CD4-positive, alpha-beta memory T cell (primary cell): ENCODE measurements at regions not wholly inside any gene's neighbourhood (a gene's known extent, or its start where the extent isn't known, plus 50 kb on each side); places are given as distances from the start of the nearest gene placed in this dataset.
"Not testable (repeated sequence)": the region's sequence is repeated elsewhere in the genome, so short reads cannot be mapped to it uniquely, and the experiment has no call there.

ENCODE experiments used
- CTCF ChIA-PET: fragments of 350-600 bp; sonication (Branson Sonifier 250); formaldehyde crosslinking; loops from one replicate; lab custom pipeline; 2021; ENCODE audit warnings: inconsistent platforms; ENCODE audit not compliant: partially characterized antibody; lab: Charles Lee
- POLR2A ChIA-PET: fragments of 350-600 bp; sonication (Branson Sonifier 250); formaldehyde crosslinking; loops from one replicate; lab custom pipeline; 2021; ENCODE audit not compliant: partially characterized antibody; lab: Charles Lee
- DNase-seq, 5 donors: peaks; one replicate each; pipeline versions ENCODE4 v3.0.0 to v3.0.0-alpha.2; 2020 to 2022; ENCODE audit warnings: mixed read lengths in 1 of 5
- H3K27ac ChIP-seq: one replicate; pipeline ENCODE4 v1.7.0; 2013; ENCODE audit warnings: low read depth, low read length
- H3K27me3 ChIP-seq: 2 replicates; pipeline ENCODE4 v1.7.0; 2013; ENCODE audit warnings: mild to moderate bottlenecking, low read length, moderate library complexity; ENCODE audit not compliant: insufficient read depth
- H3K36me3 ChIP-seq: 2 replicates; pipeline ENCODE4 v1.7.0; 2013; ENCODE audit warnings: mild to moderate bottlenecking, low read length, moderate library complexity; ENCODE audit not compliant: insufficient read depth
- H3K4me1 ChIP-seq: 2 replicates; pipeline ENCODE4 v1.7.0; 2013; ENCODE audit warnings: mild to moderate bottlenecking, low read length, moderate library complexity; ENCODE audit not compliant: insufficient read depth
- H3K4me3 ChIP-seq, 2 donors: one replicate each; pipeline ENCODE4 v1.7.0; 2013; ENCODE audit warnings: low read length in 2 of 2, mild to moderate bottlenecking in 1 of 2
- H3K9me3 ChIP-seq, 2 donors: one replicate each; pipeline ENCODE4 v1.7.0; 2013; ENCODE audit warnings: low read length in 2 of 2, control low read depth in 1 of 2; ENCODE audit not compliant: control insufficient read depth in 1 of 2
- H3K27ac Mint-ChIP-seq, 7 donors: one replicate each; pipeline ENCODE4 v1.8.0; 2020 to 2021; ENCODE audit warnings: mixed read lengths in 7 of 7, mild to moderate bottlenecking in 6 of 7, inconsistent platforms in 3 of 7, moderate library complexity in 3 of 7
- H3K27me3 Mint-ChIP-seq, 2 donors: one replicate each; pipeline ENCODE4 v1.8.0; 2020 to 2021; ENCODE audit warnings: mixed read lengths in 2 of 2
- H3K36me3 Mint-ChIP-seq, 2 donors: one replicate each; pipeline ENCODE4 v1.8.0; 2020 to 2021; ENCODE audit warnings: mixed read lengths in 2 of 2, inconsistent platforms in 1 of 2, mild to moderate bottlenecking in 1 of 2
- H3K4me1 Mint-ChIP-seq, 4 donors: one replicate each; pipeline ENCODE4 v1.8.0; 2020 to 2021; ENCODE audit warnings: mixed read lengths in 4 of 4, mild to moderate bottlenecking in 1 of 4
- H3K4me3 Mint-ChIP-seq, 8 donors: one replicate each; pipeline ENCODE4 v1.8.0; 2020 to 2021; ENCODE audit warnings: mixed read lengths in 8 of 8, mild to moderate bottlenecking in 7 of 8, moderate library complexity in 6 of 8, inconsistent platforms in 3 of 8
- H3K9me3 Mint-ChIP-seq, 8 donors: one replicate each; pipeline ENCODE4 v1.8.0; 2020 to 2021; ENCODE audit warnings: mixed read lengths in 8 of 8, mild to moderate bottlenecking in 5 of 8, inconsistent platforms in 3 of 8, moderate library complexity in 1 of 8
- intact Hi-C: fragments of 100-400 bp; cut with micrococcal nuclease; formaldehyde crosslinking; loops from one replicate; pipeline ENCODE4 v1.15.1; 2023

GRCh38 chr17:52647411-52647810, 488.9 kb upstream of the CA10 start:
- intact Hi-C loops, result no loop called here
- Mint-ChIP-seq H3K4me1 (no peaks in the 10 kb centered on the region), H3K9me3 (peaks cover 0 to 5% (median under 1%) of the 10 kb centered on the region in 8 donors), H3K27ac (no peak overlapping the region), H3K4me3 (no peak overlapping the region), H3K36me3 (no peaks in the 10 kb centered on the region), H3K27me3 (no peaks in the 10 kb centered on the region)
- no peaks in the 10 kb centered on the region for H3K9me3 ChIP-seq
- ChIA-PET POLR2A (no interaction called here), CTCF (no interaction called here)
- no peaks in the 10 kb centered on the region for H3K4me1 ChIP-seq
- H3K27ac ChIP-seq, result no peak overlapping the region
- H3K4me3 ChIP-seq, result no peak overlapping the region
- no peaks in the 10 kb centered on the region for H3K27me3 ChIP-seq
- no peaks in the 10 kb centered on the region for H3K36me3 ChIP-seq
- no peak for DNase-seq

- no peaks in the 10 kb centered on the region for H3K9me3 ChIP-seq
- intact Hi-C loops, result no loop called here
- no peaks in the 10 kb centered on the region for H3K27me3 ChIP-seq
- H3K27me3 Mint-ChIP-seq, result no peaks in the 10 kb centered on the region
- H3K4me3 ChIP-seq, result no peak overlapping the region
- ChIA-PET POLR2A (no interaction called here), CTCF (no interaction called here)
- DNase-seq, result no peak
- no peaks in the 10 kb centered on the region for H3K36me3 Mint-ChIP-seq
- no peaks in the 10 kb centered on the region for H3K36me3 ChIP-seq
- H3K9me3 Mint-ChIP-seq, result peaks cover 0 to 6% (median 2%) of the 10 kb centered on the region in 8 donors
- no peaks in the 10 kb centered on the region for H3K4me1 ChIP-seq
- H3K4me3 Mint-ChIP-seq, result no peak overlapping the region
- H3K27ac ChIP-seq, result no peak overlapping the region
- no peak overlapping the region for H3K27ac Mint-ChIP-seq
- no peaks in the 10 kb centered on the region for H3K4me1 Mint-ChIP-seq
Measured at GRCh38 chr17:52636443-52636842, 477.9 kb upstream of the CA10 start.

GRCh38 chr17:52606590-52606989, 448.1 kb upstream of the CA10 start:
- Histone ChIP-seq H3K4me3 (no peak overlapping the region), H3K4me1 (no peaks in the 10 kb centered on the region), H3K9me3 (no peaks in the 10 kb centered on the region), H3K27me3 (no peaks in the 10 kb centered on the region), H3K36me3 (no peaks in the 10 kb centered on the region), H3K27ac (no peak overlapping the region)
- ChIA-PET POLR2A (interaction anchor here (0.7 kb wide), 1 partner anchor 16 kb away, joined by 3 read pairs; no protein-coding TSS in a partner anchor), CTCF (no interaction called here)
- intact Hi-C loops, result no loop called here
- Mint-ChIP-seq H3K36me3 (no peaks in the 10 kb centered on the region), H3K4me3 (no peak overlapping the region), H3K4me1 (no peaks in the 10 kb centered on the region), H3K27ac (no peak overlapping the region), H3K9me3 (peaks cover 0 to 7% (median 4%) of the 10 kb centered on the region in 8 donors), H3K27me3 (no peaks in the 10 kb centered on the region)
- DNase-seq, result no peak

GRCh38 chr17:52606098-52606497, 447.6 kb upstream of the CA10 start:
- CTCF ChIA-PET, result no interaction called here
- H3K9me3 ChIP-seq, result no peaks in the 10 kb centered on the region
- H3K4me3 ChIP-seq, result no peak overlapping the region
- no peaks in the 10 kb centered on the region for H3K36me3 Mint-ChIP-seq
- no peak overlapping the region for H3K27ac Mint-ChIP-seq
- no peaks in the 10 kb centered on the region for H3K36me3 ChIP-seq
- H3K27me3 ChIP-seq, result no peaks in the 10 kb centered on the region
- no peak overlapping the region for H3K27ac ChIP-seq
- H3K9me3 Mint-ChIP-seq, result peaks cover 0 to 7% (median 4%) of the 10 kb centered on the region in 8 donors
- intact Hi-C loops, result no loop called here
- no peak for DNase-seq
- POLR2A ChIA-PET, result interaction anchor here (0.7 kb wide), 1 partner anchor 16 kb away, joined by 3 read pairs; no protein-coding TSS in a partner anchor
- H3K4me1 ChIP-seq, result no peaks in the 10 kb centered on the region
- H3K27me3 Mint-ChIP-seq, result no peaks in the 10 kb centered on the region
- H3K4me1 Mint-ChIP-seq, result no peaks in the 10 kb centered on the region
- H3K4me3 Mint-ChIP-seq, result no peak overlapping the region

GRCh38 chr17:52604105-52604504, 445.6 kb upstream of the CA10 start:
- intact Hi-C loops, result no loop called here
- peaks cover 0 to 7% (median 4%) of the 10 kb centered on the region in 8 donors for H3K9me3 Mint-ChIP-seq
- H3K4me1 Mint-ChIP-seq, result no peaks in the 10 kb centered on the region
- Histone ChIP-seq H3K27me3 (no peaks in the 10 kb centered on the region), H3K4me1 (no peaks in the 10 kb centered on the region), H3K4me3 (no peak overlapping the region), H3K9me3 (no peaks in the 10 kb centered on the region), H3K27ac (no peak overlapping the region), H3K36me3 (no peaks in the 10 kb centered on the region)
- H3K36me3 Mint-ChIP-seq, result no peaks in the 10 kb centered on the region
- H3K27me3 Mint-ChIP-seq, result no peaks in the 10 kb centered on the region
- CTCF ChIA-PET, result no interaction called here
- H3K4me3 Mint-ChIP-seq, result no peak overlapping the region
- POLR2A ChIA-PET, result no interaction called here
- no peak for DNase-seq
- no peak overlapping the region for H3K27ac Mint-ChIP-seq

- H3K36me3 ChIP-seq, H3K4me1 ChIP-seq, CTCF ChIA-PET, H3K27me3 Mint-ChIP-seq, intact Hi-C loops, H3K27me3 ChIP-seq, H3K9me3 ChIP-seq, H3K4me3 Mint-ChIP-seq, H3K36me3 Mint-ChIP-seq, DNase-seq, POLR2A ChIA-PET, H3K27ac ChIP-seq, H3K4me1 Mint-ChIP-seq, H3K27ac Mint-ChIP-seq, H3K4me3 ChIP-seq: not testable (repeated sequence)
- H3K9me3 Mint-ChIP-seq, result peaks cover 4 to 15% (median 7%) of the 10 kb centered on the region in 8 donors
Measured at GRCh38 chr17:52597452-52598215, 439.1 kb upstream of the CA10 start.

- Mint-ChIP-seq H3K9me3 (peaks cover 6 to 19% (median 12%) of the 10 kb centered on the region in 8 donors), H3K27ac (no peak overlapping the region), H3K4me3 (no peak overlapping the region), H3K27me3 (no peaks in the 10 kb centered on the region), H3K4me1 (no peaks in the 10 kb centered on the region), H3K36me3 (no peaks in the 10 kb centered on the region)
- no peak for DNase-seq
- intact Hi-C loops, result no loop called here
- Histone ChIP-seq H3K36me3 (no peaks in the 10 kb centered on the region), H3K27me3 (no peaks in the 10 kb centered on the region), H3K4me1 (no peaks in the 10 kb centered on the region), H3K4me3 (no peak overlapping the region), H3K9me3 (no peaks in the 10 kb centered on the region), H3K27ac (no peak overlapping the region)
- POLR2A ChIA-PET, result no interaction called here
- CTCF ChIA-PET, result no interaction called here
Measured at GRCh38 chr17:52594516-52594915, 436.0 kb upstream of the CA10 start.
